Fibroblast of peridontal ligament (primary cell): ENCODE measurements at regions not wholly inside any gene's neighbourhood (a gene's known extent, or its start where the extent isn't known, plus 50 kb on each side); places are given as distances from the start of the nearest gene placed in this dataset.
"Not testable (repeated sequence)": the region's sequence is repeated elsewhere in the genome, so short reads cannot be mapped to it uniquely, and the experiment has no call there.

Source experiments
- DNase-seq: peaks from one replicate; pipeline ENCODE4 v3.0.0-alpha.2; 2010; ENCODE audit errors: extremely low read depth

GRCh38 chr1:104019675-104020049 is 270.0 kb downstream of the AMY1C start:
- no peak for DNase-seq

- DNase-seq = no peak
Observed at GRCh38 chr1:104028416-104029035, 278.8 kb downstream of the AMY1C start.

- no peak for DNase-seq
Observed at GRCh38 chr1:104029456-104029970, 279.8 kb downstream of the AMY1C start.

- DNase-seq = no peak
Observed at GRCh38 chr1:104056786-104057185, 307.1 kb downstream of the AMY1C start.

- DNase-seq = not testable (repeated sequence)
Observed at GRCh38 chr1:104057219-104057898, 307.7 kb downstream of the AMY1C start.

GRCh38 chr1:104061637-104062036 is 311.9 kb downstream of the AMY1C start:
- not testable (repeated sequence) for DNase-seq

- no peak for DNase-seq
Observed at GRCh38 chr1:104064399-104064798, 314.7 kb downstream of the AMY1C start.

GRCh38 chr1:104072915-104073371 is 323.2 kb downstream of the AMY1C start:
- no peak for DNase-seq

GRCh38 chr1:104073463-104073902 is 323.8 kb downstream of the AMY1C start:
- DNase-seq = no peak

- no peak for DNase-seq
Observed at GRCh38 chr1:104082221-104082620, 332.5 kb downstream of the AMY1C start.

GRCh38 chr1:104084380-104084779 is 334.7 kb downstream of the AMY1C start:
- DNase-seq = no peak

- DNase-seq = no peak
Observed at GRCh38 chr1:104092698-104093097, 343.0 kb downstream of the AMY1C start.

GRCh38 chr1:104098837-104099236 is 349.1 kb downstream of the AMY1C start:
- no peak for DNase-seq

- no peak for DNase-seq
Observed at GRCh38 chr1:104100115-104100514, 350.4 kb downstream of the AMY1C start.

- no peak for DNase-seq
Observed at GRCh38 chr1:104105465-104105864, 355.8 kb downstream of the AMY1C start.

GRCh38 chr1:104120525-104120924 is 370.8 kb downstream of the AMY1C start:
- no peak for DNase-seq

GRCh38 chr1:104121271-104121670 is 371.6 kb downstream of the AMY1C start:
- DNase-seq = no peak

- no peak for DNase-seq
Observed at GRCh38 chr1:104125266-104125665, 375.6 kb downstream of the AMY1C start.

GRCh38 chr1:104125970-104126369 is 376.3 kb downstream of the AMY1C start:
- DNase-seq = no peak

- no peak for DNase-seq
Observed at GRCh38 chr1:104132382-104132973, 382.8 kb downstream of the AMY1C start.

- not testable (repeated sequence) for DNase-seq
Observed at GRCh38 chr1:104135036-104135435, 385.3 kb downstream of the AMY1C start.

GRCh38 chr1:104136621-104137020 is 386.9 kb downstream of the AMY1C start:
- no peak for DNase-seq

- no peak for DNase-seq
Observed at GRCh38 chr1:104156738-104157137, 407.0 kb downstream of the AMY1C start.
